NCI-H345 treated with DMSO at 0.1 percent for 48 hours (cell line): ENCODE measurements at regions not wholly inside any gene's neighbourhood (a gene's known extent, or its start where the extent isn't known, plus 50 kb on each side); places are given as distances from the start of the nearest gene placed in this dataset.
A peak's percentile ranks its signal among the peaks of the same experiment; 100 is the strongest.
"Not testable (repeated sequence)": the region's sequence is repeated elsewhere in the genome, so short reads cannot be mapped to it uniquely, and the experiment has no call there.

Experiments
- DNase-seq: peaks from one replicate; lab custom pipeline; 2025; ENCODE audit not compliant: unreplicated experiment; lab: John Stamatoyannopoulos, UW

DNA sequence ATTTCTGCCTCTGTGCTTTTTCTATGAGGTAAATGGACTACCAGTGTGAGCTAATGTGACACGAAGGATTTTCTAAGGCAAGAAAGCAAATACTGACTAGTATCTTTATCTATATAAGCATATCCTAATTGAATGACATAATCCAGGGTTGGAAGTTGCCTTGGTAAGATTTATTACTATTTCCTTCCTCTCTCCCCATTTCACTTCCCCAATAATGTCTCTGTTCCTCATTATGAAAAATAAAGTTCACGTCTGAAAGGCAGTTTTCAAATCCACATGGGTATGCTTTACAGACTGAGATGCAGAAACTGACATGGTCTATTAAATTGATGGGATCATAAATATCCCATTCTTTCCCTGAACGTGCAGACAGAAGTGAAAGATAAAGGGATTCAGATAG, 86.0 kb downstream of the DTWD1 start:
- DNase-seq, result no peak

DNA sequence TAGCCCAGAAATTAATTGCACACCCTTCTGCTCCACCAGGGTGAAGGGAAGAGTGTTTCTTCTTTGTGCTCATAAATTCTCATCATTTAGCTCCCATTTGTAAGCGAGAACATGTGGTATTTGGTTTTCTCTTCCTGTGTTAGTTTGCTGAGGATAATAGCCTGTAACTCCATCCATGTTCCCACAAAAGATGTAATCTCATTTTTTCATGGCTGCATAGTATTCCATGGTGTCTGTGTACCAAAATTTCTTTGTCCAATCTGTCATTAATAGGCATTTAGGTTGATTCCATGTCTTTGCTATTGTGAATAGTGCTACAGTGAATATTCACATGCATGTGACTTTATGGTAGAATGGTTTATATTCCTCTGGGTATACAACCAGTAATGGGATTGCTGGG, 86.8 kb downstream of the DTWD1 start:
- DNase-seq, result no peak

DNA sequence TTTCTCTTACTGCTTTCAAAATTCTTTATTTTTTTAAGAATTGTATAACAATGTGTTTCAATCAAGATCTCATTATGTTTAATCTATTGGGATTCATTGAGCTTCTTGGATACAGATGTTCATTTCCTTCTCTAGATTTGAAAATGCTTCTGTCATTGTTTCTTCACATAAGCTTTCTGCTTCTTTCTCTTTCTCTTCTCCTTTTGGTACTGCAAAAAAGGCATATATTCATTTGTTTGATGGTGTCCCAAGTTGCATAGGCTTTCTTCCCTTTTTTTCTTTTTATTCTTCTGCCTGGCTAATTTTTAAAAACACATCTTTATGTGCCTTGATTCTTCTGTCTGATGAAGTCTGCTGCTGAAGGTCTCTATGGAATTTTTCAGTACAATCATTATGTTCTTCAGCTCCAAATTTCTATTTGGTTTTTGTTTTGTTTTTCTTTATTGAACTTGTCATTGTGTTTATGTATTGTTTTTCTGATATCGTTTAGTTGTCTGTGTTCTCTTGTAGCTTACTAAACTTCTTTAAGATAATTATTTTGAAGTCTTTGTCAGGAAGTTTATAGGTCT, 88.9 kb downstream of the DTWD1 start:
- no peak for DNase-seq

DNA sequence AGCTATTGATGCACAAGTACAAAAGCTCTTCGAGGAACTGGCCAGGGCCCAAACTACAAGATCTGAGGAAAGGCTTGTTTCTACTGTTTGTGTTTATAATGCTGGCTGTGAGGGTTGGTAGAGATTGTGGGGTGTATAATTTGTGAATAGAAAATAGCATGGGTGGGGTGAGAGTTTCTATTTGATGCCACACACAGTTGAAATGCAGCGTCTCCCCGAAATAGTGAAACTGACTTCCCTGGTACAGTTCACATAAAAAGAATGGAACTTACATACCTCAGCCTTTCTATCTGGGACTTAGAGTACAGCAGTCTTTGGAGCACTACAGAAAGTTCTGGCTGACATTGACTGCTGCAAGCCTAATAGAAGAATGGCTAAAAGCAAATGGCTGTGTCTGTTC, 91.3 kb downstream of the DTWD1 start:
- DNase-seq, result no peak

DNA sequence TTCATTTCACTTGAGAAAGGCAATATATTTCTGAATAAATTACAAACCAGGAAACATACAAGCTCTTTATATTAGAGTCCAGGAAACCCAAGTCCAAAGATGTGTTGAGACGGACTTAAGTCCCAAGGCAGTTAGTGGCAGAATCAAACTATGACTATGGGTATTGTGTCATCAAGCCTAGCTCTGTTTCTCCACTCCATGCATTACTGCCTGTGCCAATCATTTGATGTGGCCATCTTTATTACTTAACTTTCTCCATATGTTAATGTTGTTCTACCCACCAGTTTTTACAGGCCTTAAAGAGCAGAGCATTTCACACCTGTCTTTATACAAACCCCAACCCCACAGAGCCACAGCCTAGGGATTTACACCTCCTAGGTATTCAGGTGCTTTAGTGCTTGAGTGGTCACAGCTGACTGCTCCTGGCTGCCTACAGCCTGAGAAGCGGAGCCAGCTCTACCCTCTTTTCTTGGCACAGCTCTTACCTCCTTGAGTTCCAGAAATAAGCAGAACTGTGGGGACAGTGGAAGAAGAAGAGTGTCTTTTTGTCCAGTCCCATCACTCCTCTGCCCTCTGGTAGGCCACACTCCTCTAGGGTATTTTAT, 92.1 kb downstream of the DTWD1 start:
- DNase-seq, result peak; percentile 23

DNA sequence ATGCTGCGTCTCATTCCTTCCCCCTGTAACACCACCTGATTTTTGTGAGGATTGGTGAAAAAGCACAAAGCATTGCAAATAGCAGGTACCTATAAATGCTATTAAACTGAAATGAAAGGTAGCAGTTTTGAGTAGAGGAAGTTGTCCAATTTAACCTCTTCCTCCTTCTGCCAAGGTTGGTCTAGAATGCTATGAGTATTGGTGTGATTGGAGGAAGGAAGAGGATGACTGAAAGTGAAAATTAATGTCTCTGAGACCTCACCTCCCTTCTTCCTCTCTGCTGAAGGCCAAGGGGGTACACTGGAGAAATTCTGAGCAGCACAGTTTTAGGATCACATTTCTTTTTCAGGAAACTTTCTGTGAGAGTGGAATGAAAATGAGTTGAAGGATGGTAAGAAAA, 94.4 kb downstream of the DTWD1 start:
- no peak for DNase-seq

DNA sequence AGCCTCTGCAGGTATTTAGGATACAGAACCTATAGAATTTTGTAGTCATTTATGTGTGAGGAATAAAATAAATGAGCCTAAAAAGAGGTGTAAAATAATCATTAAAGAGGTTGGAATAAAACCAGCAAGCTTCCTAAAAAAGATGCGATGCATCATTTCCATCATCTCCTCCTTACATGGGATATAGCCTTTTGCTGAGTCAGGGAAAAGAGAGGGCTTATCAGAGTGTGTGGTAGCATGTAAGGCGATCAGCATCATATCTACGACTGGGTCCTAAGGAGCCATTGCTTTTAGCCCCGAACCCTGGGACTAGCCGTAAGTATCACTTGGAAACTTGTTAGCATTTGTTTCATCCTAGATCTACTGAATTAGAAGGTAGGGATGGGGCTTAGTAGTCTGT, 94.9 kb downstream of the DTWD1 start:
- DNase-seq, result no peak

DNA sequence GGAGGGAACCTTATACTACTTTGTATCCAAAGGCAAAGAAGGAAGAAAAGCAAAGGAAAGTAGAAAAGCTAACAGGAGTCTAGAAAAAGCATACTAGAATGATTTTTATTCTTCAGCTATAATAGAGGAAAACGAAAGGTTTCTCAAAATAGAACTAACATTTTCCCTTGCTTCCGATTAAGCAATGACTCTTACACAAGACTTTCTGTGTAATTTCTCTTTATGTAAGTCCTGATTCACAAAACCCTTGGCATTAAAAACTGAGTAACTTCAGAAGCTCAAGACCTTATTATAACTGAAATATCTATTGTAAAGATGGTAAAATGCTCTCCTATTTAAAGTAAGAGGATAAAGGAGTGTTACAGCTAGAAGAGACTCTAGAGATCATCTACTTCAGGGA, 97.4 kb downstream of the DTWD1 start:
- DNase-seq, result no peak

DNA sequence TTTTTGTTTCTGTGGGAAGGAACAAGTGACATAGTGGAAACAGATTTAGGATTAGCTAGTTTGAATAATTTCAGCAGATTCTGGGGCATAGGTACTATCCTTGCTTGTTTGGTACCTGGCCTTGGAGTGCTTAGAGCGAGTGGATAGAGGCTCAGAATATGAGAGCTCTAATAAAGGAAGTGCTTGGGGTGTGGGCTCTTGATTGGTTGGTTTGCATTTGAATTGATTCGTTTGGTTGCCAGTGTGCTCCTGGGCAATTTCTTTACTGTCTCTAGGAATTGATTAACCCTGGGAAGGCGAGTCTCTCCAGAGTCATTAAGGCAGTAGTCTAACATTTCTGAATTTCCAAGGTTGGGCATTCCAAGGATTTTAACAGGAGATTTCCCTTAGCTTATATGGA, 98.0 kb downstream of the DTWD1 start:
- no peak for DNase-seq

DNA sequence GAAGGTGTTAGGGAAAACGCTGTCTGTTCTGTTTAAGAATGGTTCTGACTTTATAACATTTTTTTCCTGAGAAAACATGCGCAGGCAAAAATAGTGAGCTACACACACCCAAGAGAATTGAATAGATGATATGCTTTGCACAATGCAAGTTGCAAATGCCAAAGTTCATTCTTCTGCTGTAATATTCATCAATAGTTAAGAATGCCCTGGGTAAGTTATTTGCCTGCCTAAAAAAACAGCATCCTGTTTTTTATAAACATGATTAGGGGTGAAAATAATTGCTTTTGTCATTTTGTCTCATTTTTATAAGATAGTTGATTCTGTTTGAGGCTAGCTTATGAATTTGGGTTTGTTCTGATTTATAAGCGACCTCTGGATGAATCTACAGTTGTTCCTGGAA, 99.4 kb downstream of the DTWD1 start:
- no peak for DNase-seq

DNA sequence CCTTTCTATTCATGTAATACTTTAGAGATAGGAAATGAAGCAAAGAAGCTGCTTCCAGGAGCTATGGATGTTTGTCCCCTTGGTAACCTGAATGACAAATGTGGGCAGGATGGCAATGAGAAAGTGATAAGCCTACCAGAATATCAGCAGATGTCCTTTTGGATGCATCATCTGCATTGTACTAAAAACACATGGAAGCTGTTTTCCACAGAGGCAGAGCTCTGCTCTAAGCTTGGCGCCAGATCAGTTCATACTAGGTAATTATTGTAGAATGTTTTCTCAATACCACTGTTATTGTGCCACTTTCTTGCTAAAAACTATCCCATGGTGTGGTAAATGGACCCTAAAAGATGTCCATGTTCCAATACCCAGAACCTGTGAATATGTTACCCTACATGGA, 100.2 kb downstream of the DTWD1 start:
- no peak for DNase-seq

DNA sequence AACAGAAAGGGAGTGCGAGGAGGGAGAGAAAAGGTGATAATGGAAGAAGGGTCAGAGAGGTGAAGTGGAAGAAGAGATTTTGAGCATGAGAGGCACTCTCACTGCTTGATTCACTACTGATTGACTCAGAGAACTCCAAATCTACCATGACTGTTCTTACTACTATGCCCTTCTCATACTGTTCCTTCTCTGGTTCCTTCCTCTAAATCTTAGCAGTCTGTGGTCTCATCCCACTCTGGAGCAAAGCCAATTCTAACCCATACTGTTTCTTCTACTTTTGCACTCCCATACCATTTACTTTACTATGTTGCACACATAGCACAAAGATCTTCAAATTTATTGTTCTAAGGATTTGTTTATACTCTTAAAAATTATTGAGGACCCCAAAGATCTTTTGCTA, 100.8 kb downstream of the DTWD1 start:
- no peak for DNase-seq

DNA sequence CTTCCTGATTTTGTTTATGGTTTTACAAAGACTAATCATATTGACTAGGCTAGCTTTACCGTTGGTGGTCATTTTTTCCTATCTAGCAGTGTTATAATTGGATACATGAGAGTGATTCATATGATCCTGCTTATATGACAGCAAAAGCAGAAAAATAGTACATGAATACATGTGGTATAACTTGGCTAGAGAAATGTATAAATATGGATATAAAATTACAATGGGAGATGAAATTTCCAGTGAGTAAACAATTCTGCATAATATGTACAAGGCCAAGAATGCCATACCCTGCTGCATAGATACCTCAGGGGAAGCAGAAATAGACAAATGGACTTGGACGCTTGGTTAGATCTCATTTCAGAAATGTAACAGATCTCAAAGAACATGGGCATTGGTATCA, 103.1 kb downstream of the DTWD1 start:
- no peak for DNase-seq

DNA sequence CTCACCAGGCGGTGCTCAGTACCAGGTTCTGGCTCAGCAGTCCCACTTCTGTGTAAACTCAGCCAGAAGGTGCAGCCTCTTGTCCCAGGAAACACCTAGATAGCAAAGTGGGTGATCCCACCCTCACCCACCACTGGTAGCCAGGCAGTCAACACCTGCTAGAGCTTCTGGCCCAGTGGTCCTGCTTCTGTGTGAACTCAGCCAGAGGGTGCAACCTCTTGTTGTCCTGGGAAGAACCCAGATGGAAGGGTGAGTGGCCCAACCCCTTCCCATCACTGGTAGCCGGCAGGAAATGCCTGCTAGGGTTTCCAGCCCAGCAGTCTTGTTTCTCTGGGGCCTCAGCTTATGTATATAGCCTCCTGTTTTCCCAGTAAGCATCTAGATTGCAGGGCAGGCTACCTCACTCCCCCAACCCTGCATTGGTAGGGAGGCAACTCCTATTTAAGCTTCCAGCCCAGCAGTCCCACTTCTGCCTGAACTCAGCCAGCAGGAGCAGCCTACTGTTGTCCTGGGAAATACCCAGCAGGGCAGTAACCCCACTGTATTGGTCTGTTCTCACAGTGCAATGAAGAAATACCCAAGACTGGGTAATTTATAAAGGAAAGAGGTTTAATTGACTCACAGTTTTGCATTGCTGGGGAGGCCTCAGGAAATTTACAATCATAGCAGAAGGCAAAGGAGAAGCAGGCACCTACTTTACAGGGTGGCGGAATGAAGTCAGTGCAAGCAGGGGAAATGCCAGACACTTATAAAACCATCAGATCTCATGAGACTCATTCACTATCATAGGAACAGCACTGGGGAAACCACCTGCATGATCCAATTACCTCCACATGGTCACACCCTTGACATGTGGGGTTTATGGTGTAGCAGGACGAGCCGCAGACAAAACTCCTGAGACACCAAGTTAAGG, 110.6 kb downstream of the DTWD1 start:
- DNase-seq, result no peak

DNA sequence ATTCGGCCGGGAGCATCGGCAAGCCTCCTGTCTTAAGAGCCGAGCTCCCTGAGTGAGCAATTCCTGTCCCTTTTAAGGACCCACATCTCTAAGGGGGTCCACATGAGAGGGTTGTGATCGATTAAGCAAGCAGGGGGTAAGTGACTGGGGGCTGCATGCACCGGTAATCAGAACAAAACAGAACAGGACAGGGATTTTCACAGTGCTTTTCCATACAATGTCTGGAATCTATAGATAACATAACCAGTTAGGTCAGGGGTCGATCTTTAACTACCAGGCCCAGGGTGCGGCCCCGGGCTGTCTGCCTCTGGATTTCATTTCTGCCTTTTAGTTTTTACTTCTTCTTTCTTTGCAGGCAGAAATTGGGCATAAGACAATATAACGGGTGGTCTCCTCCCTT, 111.3 kb downstream of the DTWD1 start:
- not testable (repeated sequence) for DNase-seq

DNA sequence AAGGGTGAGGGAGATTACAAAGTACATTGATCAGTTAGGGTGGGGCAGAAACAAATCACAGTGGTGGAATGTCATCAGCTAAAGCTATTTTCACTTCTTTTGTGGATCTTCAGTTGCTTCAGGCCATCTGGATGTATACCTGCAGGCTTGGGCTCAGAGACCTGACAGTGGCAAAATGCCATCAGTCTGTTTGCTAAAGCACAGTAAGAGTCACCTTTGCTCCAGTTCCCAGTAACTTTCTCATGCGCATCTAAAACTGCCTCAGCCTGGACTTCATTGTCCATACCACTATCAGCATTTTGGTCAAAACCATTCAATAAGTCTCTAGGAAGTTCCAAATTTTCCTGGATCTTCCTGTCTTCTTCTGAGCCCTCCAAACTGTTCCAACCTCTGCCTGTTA, 113.2 kb downstream of the DTWD1 start:
- DNase-seq, result not testable (repeated sequence)

DNA sequence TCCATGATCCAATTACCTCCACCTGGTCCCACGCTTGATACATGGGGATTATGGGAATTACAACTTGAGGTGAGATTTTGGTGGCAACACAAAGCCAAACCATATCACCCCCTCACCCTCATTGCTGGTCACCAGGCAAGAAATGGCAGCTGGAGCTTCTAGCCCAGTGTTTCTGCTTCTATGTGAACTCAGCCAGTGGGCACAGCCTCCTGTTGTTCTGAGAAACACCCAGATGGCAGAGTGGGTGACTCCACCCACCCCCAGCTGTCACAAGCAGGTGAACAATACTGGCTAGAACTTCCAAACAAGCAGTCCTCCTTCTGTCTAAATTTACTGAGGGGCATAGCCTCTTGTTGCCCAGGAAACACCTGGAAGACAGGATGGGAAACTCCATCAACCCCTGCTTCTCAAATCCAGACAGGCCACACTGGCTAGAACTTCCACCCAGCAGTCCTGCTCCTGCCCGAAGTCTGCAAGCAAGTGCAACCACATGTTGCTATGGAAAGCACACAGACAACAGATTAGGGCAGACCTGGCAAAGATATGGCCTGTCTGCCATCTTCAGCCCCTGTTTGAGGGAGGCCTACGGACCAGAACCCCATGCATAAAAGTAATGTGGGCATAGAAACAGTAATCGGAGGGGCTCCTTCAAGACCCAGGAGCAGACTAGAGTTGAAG, 114.1 kb downstream of the DTWD1 start:
- no peak for DNase-seq

DNA sequence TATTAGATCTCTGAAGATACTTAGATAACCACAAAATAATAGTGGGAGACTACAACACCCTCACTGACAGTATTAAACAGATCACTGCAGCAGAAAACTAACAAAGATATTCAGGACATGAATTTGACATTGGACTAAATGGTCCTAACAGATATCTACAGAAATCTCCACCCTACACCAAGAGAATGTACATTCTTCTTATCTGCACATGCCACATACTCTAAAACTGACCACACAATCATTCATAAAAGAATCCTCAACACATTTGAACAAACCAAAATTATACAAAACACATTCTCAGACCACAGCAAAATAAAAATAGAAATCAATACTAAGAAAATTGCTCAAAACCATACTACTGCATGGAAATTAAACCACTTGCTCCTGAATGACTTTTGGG, 116.3 kb downstream of the DTWD1 start:
- no peak for DNase-seq

DNA sequence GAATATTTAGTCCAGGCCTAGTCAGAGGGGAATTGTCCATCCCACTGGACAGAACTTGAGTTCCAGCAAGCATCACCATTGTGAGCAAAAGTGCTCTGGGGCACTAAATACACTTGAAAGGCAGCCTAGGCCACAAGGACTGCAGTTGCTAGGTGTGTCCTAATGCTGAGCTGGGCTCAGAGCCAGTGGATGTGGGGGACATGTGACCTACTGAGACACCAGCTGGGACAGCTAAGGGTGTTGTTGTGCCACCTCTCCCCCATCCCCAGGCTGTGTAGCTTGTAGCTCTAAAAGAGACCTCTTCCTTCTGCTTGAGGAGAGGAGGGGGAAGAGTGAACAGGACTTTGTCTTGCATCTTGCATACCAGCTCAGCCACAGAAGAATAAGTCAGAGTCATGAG, 120.9 kb downstream of the DTWD1 start:
- no peak for DNase-seq

DNA sequence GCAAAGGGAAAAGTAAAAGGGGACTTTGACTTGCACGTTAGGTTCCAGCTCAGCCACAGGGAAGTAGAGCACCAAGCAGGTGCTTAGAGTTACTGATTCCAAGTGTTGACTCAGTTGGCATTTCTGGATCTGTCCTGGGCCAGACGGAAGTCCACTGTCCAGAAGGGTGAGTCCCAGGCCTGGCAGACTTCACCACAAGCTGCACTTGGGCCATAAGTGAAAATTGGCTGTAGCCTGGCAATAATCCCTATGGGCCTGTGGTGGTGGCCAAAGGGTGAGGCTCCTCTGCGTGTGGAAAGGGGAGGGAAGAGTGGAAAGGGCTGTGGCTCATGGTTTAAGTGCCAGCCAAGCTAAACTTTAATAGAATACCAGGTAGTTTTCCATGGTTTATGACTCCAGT, 121.5 kb downstream of the DTWD1 start:
- no peak for DNase-seq

DNA sequence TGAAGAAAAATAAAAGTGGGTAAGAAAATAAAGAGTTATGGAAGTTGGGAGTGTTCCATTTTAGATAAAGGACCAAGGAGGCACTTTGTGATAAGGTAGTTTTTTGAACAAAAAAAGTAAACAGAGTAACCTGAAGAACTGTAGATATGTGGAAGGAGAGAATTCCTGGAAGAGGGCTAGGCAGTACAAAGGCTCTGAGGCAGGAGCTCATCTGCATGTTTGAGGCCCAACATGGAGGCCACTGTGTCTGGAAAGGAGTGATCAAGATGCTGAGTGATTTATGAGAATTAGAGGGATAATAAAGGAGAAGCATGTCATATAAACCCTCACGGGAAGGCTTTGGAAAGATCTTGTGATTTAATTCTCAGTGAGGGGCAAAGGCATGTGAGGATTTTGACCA, 126.5 kb downstream of the DTWD1 start:
- DNase-seq, result no peak

DNA sequence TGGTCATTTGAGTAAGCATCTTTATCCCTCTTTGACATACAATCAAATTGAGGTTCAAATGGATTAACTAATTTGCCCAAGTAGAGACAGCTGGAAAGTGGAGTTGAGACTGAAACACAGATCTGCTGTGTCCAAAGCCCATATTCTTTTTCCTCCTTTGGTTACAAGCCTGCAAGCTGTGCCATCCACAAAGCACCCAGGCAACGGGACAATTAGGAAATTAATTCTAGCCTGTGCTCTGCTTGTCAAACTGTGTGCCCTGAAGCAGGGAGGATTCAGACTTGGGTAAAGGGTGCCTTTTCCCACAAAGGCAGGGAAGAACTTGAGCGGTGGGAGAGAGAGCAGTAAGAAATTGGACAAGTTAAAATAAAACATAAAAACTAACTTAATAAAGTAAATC, 127.9 kb downstream of the DTWD1 start:
- DNase-seq, result no peak
